Hematopoietic multipotent progenitor cell treated with erythropoietin and hydrocortisone succinate and interleukin-3 and kit ligand, for 6 days (in vitro differentiated cells): ENCODE measurements at regions not wholly inside any gene's neighbourhood (a gene's known extent, or its start where the extent isn't known, plus 50 kb on each side); places are given as distances from the start of the nearest gene placed in this dataset.

Experiments used
- DNase-seq: peaks from one replicate; pipeline ENCODE4 v3.0.0-alpha.2; 2015

GRCh38 chr9:131809941-131810344, 70.1 kb upstream of the RAPGEF1 start:
- no peak for DNase-seq

GRCh38 chr9:131808291-131808690, 68.4 kb upstream of the RAPGEF1 start:
- no peak for DNase-seq

GRCh38 chr9:131807144-131807983, 67.5 kb upstream of the RAPGEF1 start:
- no peak for DNase-seq

- no peak for DNase-seq
Observed at GRCh38 chr9:131805803-131806202, 65.9 kb upstream of the RAPGEF1 start.

GRCh38 chr9:131804826-131805225, 65.0 kb upstream of the RAPGEF1 start:
- no peak for DNase-seq

- no peak for DNase-seq
Observed at GRCh38 chr9:131803758-131804411, 64.0 kb upstream of the RAPGEF1 start.

- no peak for DNase-seq
Observed at GRCh38 chr9:131801810-131802209, 61.9 kb upstream of the RAPGEF1 start.

GRCh38 chr9:131800843-131801242, 61.0 kb upstream of the RAPGEF1 start:
- no peak for DNase-seq

GRCh38 chr9:131800366-131800765, 60.5 kb upstream of the RAPGEF1 start:
- DNase-seq = no peak

- DNase-seq = peak; percentile 83
Observed at GRCh38 chr9:131799177-131799823, 59.4 kb upstream of the RAPGEF1 start.

- DNase-seq = no peak
Observed at GRCh38 chr9:131798246-131798645, 58.4 kb upstream of the RAPGEF1 start.

- DNase-seq = no peak
Observed at GRCh38 chr9:131794393-131794792, 54.5 kb upstream of the RAPGEF1 start.

GRCh38 chr9:131791542-131792254, 51.8 kb upstream of the RAPGEF1 start:
- DNase-seq = no peak
